ENCODE measurements at regions not wholly inside any gene's neighbourhood (a gene's known extent, or its start where the extent isn't known, plus 50 kb on each side); places are given as distances from the start of the nearest gene placed in this dataset.

DNA sequence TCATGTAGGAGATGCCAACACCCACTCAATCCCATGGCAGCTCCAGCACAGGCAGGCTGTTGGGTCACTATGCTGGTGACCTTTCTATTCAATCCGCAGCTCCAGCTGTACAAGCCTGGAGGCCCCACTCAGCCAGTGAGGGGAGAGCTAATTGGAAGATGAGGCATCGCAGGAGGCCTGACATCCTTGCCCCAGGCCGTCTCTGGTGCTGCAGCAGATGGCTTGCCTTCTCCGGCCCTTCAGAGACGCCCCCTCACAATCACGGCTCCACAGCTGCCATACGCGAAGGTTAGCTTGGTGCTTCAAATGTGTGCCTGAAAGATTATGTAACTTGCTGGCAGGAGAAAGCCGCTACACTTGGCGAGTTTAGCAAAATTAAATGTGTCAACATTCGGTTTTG lies 104.2 kb upstream of the CLSTN2 start:
- TF ChIP-seq POLR2A (IDR thresholded peaks at IDR 0.05), result no peak
- no peak for TF ChIP-seq POLR2AphosphoS5 (IDR thresholded peaks at IDR 0.05; ENCODE audit: insufficient read depth in 1 of 2, low read depth in 1 of 2)
